ENCODE measurements at regions not wholly inside any gene's neighbourhood (a gene's known extent, or its start where the extent isn't known, plus 50 kb on each side); places are given as distances from the start of the nearest gene placed in this dataset.

GRCh38 chr10:130895161-130895560 is 416.4 kb downstream of the TCERG1L start:
- no peak for DNase-seq

- no peak for DNase-seq
Measured at GRCh38 chr10:130897815-130898214, 413.7 kb downstream of the TCERG1L start.

- DNase-seq: no peak
Measured at GRCh38 chr10:130898381-130898780, 413.1 kb downstream of the TCERG1L start.

DNA sequence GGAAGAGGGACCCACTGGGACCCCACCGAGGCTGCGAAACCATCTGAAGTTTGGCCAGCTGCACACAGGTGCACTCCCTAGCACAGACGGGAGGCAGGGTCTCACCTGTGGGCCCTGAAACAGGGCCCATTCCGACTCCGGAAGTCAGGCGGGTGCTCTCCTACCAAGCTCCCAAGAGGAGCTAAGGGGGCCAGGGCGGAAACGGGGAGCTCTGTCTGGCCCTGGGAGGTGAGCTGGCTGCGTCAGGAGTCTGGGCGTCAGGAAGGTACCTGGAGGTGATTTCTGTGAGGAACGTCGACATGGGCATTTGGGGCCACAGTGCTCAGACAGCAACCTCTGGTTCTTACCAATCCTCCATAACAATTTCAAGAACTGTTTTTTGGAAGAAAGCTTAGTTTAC is 411.7 kb downstream of the TCERG1L start:
- no peak for DNase-seq

- DNase-seq: no peak
Measured at GRCh38 chr10:130900441-130901160, 410.9 kb downstream of the TCERG1L start.

DNA sequence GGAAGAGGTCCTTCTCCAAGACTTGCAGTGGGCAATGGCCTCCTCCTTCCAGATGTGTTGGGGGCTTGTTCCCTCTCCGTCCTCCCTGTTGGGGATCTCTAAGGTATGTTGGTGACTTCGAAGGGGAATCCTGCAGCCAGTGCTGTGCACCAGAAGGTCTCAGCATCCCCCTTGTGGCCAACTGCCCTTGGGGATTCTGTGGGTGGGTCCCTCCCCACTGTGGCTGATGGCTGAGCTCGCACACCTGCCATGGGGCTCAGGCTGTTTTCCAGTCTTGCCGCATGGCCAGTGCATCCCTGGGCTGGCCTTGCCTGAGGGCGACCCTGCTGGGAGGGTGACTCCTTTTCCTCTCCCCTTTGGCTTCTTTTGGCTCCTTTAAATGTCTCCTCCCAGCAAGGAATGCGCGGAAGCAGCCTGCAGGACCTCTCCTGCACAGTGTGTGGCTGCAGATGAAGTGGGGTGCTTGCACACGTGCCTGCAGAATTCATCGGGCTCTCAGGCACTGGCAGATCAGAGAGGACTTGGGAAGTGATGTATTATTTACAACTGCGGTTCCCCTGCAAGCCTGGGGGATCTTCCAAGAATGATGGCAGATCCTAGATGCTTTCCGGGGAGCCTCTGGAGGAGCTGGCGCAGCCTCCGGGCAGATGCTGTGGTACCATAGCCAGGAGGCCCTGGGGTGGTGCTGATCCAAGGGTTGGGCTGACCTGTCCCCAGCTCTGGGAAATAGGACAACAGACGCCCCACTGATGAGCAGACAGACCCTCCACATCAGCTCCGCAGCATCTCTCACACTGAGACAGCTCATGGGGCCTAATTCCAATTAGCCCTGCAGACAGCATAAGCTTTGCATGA is 410.0 kb downstream of the TCERG1L start:
- DNase-seq: no peak

- DNase-seq: no peak
Measured at GRCh38 chr10:130902471-130902870, 409.1 kb downstream of the TCERG1L start.

DNA sequence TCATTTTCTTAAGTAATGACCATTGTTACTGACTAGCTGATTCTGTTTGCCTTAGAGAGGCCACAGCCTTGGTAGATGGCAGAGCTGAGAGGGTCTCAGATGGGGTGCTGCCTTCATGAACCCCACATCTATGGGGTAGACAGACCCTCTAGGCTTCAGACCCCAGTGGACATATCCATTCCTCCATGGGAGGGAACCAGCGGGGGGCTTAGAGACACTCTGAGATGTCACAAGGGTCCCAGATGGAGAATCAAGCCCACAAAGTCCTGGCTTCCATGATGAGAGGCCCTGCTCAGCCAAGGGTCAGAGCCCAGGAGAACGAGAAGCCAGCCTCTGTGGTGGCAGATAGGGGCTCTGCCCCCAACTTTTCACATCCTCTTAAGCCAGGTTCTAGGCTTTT is 408.6 kb downstream of the TCERG1L start:
- no peak for DNase-seq

DNA sequence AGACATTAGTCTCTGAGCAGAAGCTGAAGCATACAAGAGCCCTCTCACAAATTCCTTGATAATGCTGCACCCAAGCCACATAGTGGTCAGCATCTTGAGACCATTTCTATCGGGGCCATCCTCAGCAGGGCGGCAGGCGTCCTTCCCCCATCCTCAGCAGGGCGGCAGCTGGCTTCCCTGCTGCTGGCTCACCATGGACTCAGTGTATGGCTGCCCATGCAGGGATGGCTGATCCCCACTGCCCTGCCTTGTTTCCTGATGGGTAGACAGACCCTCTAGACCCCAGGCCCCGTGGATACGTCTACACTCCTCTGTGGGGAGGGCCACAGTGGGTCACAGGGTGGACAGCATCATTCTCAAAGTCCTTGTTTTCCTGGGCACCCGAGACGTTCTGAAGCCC is 406.8 kb downstream of the TCERG1L start:
- no peak for DNase-seq

GRCh38 chr10:130905386-130905785 is 406.1 kb downstream of the TCERG1L start:
- DNase-seq: no peak

DNA sequence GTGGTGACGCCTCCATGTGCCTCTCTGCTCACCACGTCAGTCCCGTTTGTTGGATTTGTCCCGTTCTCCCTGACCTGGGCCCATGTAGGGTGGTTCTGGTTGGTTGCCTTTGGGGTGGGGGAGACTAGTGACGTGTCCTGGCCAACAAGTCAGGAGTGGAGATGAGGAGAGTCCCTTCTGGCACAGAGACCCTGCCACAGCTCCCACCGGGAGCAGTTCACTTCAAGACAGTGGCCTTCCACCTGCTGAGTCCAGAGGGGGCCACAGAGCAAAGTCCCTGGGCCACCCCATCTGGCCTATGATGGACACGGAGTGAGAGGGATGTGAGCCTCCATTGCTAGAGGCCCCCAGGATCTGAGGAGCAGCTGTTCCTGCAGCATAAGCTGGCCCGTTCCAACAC is 405.6 kb downstream of the TCERG1L start:
- no peak for DNase-seq

GRCh38 chr10:130910848-130911247 is 400.7 kb downstream of the TCERG1L start:
- no peak for DNase-seq

- DNase-seq: no peak
Measured at GRCh38 chr10:130913844-130914243, 397.7 kb downstream of the TCERG1L start.

DNA sequence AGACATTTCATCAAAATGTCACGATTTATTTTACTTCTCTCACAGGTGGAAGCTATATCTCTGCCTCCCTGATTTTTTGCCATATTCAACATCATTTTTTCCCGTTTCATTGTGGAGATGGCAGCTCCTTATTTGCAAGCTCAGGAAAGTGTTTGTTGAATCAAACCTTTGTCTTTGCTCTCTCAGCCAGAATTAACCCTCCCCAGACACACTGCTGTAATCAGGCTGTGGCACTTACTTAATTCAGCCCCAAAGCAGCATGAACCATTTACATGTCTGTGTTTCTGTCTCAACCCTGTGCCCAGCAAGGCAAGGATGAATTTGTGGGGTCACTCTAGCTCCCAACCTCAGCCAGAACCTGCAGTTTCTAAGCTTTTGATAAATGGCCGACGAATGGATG is 397.2 kb downstream of the TCERG1L start:
- no peak for DNase-seq

GRCh38 chr10:130915065-130915464 is 396.5 kb downstream of the TCERG1L start:
- DNase-seq: no peak

DNA sequence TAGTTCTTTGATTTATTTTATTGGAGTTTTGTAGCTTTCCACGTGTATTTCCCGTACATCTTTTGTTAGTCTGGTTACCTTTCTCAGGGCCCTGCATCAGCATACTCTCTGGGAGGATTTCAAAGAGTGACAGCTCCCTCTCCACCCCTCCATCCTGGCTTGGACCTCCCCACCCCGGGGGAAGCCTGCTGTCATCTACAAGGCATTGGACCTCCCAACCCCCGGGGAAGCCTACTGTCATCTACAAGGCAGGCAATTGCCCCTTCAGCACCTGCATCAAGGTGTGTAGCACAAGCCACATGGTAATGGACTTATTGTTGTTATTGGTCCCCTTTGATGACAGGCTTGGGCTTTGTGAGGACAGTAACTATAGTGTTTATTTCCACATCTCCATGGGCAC is 390.1 kb downstream of the TCERG1L start:
- DNase-seq: no peak

- DNase-seq: no peak
Measured at GRCh38 chr10:130921911-130922440, 389.5 kb downstream of the TCERG1L start.

GRCh38 chr10:130923596-130923995 is 387.9 kb downstream of the TCERG1L start:
- DNase-seq: no peak

DNA sequence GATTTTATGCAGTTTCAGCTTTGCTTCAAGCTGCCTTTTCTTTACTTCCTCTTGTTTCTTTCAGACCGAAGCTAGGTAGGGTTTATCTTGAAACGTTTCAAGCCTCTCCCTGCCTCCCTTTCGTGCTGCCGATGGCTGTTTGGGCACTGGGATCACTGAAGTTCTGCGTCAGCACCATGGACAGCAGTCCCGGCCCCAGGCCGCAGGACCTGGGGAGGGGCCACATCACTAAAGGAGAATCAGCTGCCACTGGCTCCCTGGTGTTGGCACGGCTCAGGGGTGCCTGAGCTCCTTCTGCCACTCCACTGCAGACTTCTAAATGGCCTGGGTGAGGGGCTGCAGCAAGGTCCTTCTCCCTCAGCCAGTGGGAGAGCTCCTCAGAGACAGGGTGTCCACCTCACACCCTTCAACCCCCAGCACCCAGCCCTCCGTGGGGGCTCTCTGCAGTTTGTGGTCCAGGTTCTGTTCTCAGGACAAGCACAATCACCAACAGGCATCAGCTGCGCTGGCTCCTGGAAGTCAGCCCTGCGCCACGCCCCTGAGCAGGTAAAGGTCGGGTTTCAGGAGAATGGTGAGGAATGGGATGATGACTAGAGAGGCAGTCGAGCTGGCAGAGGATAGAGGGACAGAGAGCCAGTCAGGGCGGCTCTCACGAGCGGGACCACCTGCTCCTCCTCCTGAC is 387.2 kb downstream of the TCERG1L start:
- no peak for DNase-seq

DNA sequence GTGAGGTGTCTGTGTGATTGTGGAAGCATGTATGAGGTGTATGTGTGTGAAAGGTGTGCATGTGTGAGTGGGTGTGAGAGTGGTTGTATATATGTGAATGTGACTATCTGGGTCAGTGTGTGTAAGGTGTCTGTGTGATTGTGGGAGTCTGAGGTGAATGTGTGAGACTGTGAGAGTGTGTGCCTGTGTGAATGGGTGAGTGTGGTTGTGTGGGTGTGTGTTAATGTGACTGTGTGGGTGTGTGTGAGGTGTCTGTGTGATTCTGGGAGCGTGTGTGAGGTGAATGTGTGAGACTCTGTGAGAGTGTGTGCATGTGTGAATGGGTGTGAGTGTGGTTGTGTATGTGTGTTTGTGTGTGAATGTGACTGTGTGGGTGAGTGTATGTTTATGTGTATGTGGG is 385.1 kb downstream of the TCERG1L start:
- DNase-seq: no peak

GRCh38 chr10:130927157-130927556 is 384.4 kb downstream of the TCERG1L start:
- DNase-seq: no peak

DNA sequence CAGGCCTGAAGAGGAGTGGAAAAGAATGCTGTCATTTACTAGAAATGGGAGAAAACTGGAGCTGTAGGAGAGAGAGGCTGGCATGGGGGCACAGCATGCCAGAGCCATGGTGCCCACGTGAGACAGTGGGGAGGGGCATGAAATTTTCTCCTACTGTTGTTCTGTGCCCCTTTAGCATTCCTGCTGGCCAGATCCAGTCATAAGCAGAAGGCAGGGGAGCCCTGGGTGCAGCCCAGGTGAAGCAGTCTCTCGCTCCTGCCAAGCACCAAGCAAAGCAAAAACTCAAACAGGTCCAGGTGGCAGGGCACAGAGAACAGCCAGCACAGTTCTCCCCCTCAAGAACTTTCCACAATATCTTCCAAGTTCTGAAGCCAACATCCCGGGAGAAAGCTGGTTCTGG is 383.2 kb downstream of the TCERG1L start:
- DNase-seq: no peak

All from NCI-H2029 (cell line).